Nephron progenitor cell (in vitro differentiated cells): ENCODE measurements at regions not wholly inside any gene's neighbourhood (a gene's known extent, or its start where the extent isn't known, plus 50 kb on each side); places are given as distances from the start of the nearest gene placed in this dataset.

Experiments used
- DNase-seq: peaks from one replicate; pipeline ENCODE4 v3.0.0; 2021
- H3K27ac Mint-ChIP-seq: 2 replicates; pipeline ENCODE4 v1.8.0; 2021; ENCODE audit warnings: mild to moderate bottlenecking, moderate library complexity, mixed read lengths
- H3K27me3 Mint-ChIP-seq: 2 replicates; pipeline ENCODE4 v1.8.0; 2021; ENCODE audit warnings: mild to moderate bottlenecking, low read depth, mixed read lengths; ENCODE audit not compliant: poor library complexity
- H3K36me3 Mint-ChIP-seq: 2 replicates; pipeline ENCODE4 v1.8.0; 2021; ENCODE audit warnings: low read depth, mixed read lengths
- H3K4me1 Mint-ChIP-seq: 2 replicates; pipeline ENCODE4 v1.8.0; 2021; ENCODE audit warnings: mixed read lengths
- H3K4me3 Mint-ChIP-seq: 2 replicates; pipeline ENCODE4 v1.8.0; 2021; ENCODE audit warnings: mild to moderate bottlenecking, moderate library complexity, mixed read lengths
- H3K9me3 Mint-ChIP-seq: 2 replicates; pipeline ENCODE4 v1.8.0; 2021; ENCODE audit warnings: mild to moderate bottlenecking, moderate library complexity, mixed read lengths
- CTCF ChIP-seq: fragments of 200-600 bp; sonication (generic); IDR thresholded peaks from 2 replicates; pipeline ENCODE4 v1.5.0; 2021; ENCODE audit warnings: antibody characterized with exemption

- Mint-ChIP-seq H3K36me3 (no peaks in the 10 kb centered on the region), H3K27me3 (no peaks in the 10 kb centered on the region), H3K9me3 (peaks cover 4% of the 10 kb centered on the region), H3K4me1 (peaks cover 18% of the 10 kb centered on the region), H3K27ac (no peak overlapping the region), H3K4me3 (no peak overlapping the region)
- DNase-seq: no peak
- TF ChIP-seq CTCF: no peak
These were observed 50.2 kb upstream of the NID2 start for GRCh38 chr14:52119030-52119429.
